ENCODE measurements at regions not wholly inside any gene's neighbourhood (a gene's known extent, or its start where the extent isn't known, plus 50 kb on each side); places are given as distances from the start of the nearest gene placed in this dataset.

DNA sequence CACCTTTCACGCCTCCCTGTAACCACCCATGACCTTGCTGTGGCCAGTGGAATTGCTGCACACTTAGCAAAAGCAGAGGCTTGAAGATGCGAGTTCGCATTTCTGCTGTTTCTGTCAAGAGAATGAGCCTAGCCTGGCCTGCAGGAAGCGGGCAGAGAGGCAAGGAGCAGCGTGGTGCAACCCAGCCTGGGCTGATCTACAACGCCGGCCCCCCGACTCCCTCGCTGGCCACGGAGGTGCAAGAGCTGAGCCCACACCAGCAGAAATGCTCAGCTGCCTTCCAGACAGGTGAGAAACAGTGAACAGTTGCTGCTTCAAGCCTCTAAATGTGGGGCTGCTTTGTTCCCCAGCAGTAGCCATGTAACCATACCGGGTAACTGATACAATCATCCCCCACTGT lies 116.4 kb downstream of the NCOR2 start:
- TF ChIP-seq CTCF (conservative IDR thresholded peaks at IDR 0.05; ENCODE audit: low read depth, low read length), result no peak
- no peak overlapping the region for H3K4me3 ChIP-seq (ENCODE audit: low read length)
- DNase-seq (ENCODE audit: low read depth), result no peak

DNA sequence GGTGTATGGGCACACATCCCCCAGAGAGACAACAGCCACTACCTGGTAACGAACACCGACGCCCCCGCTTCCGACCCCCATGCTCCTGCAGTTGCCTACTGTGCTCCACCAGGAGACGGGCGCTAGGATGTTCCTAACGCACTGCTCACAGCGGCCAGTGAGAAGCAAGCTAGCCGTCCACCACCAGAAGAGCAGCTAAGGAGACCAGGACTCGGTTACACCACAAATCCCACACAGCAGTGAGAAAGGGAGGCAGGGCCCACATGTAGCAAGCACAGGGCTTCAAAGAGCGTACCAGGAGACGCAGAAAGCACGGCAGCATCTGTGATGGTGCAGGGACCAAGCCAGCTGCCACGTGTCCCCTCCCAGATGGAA lies 117.0 kb downstream of the NCOR2 start:
- TF ChIP-seq CTCF (conservative IDR thresholded peaks at IDR 0.05; ENCODE audit: low read depth, low read length), result no peak
- no peak overlapping the region for H3K4me3 ChIP-seq (ENCODE audit: low read length)
- no peak for DNase-seq (ENCODE audit: low read depth)

DNA sequence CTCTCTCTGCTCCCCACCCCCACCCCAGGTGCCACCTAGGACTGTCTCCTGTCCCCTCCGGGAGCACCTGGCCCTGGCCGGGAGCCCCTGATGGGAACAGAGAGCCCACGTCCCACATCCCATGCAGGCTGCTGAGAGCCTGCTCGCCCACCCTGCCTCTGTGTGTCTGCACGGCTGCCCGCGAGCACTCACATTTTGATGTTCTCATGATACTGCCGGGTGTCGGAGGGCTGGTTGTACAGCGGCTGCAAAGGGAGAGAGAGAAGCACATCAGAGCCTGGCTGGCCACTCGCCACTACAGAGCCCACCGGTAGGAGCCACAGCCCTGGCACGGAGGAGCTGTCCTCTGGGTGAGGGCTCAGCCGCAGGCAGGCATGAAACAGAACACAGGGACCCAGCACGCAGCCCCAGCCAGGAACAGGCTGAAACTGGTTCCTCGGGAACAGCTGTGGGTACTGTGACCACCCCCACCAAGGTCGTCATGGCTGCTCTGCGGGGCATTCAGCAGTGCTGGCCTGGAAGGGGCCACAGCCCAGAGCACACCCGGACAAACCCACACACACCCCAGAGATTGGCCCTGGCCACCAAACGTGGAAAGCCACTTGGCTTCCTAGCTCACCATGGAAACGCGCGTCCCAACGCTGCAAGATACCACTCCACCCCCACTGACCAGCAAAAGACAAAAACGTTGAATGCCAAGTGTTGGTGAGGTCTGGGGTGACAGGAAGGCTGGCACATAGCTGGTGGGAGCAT lies 117.6 kb downstream of the NCOR2 start:
- DNase-seq (ENCODE audit: low read depth), result no peak
- TF ChIP-seq CTCF (conservative IDR thresholded peaks at IDR 0.05; ENCODE audit: low read depth, low read length), result no peak
- H3K4me3 ChIP-seq (ENCODE audit: low read length), result no peak overlapping the region

- no peak overlapping the region for H3K4me3 ChIP-seq (ENCODE audit: low read length)
- DNase-seq (ENCODE audit: low read depth), result no peak
- TF ChIP-seq CTCF (conservative IDR thresholded peaks at IDR 0.05; ENCODE audit: low read depth, low read length), result no peak
Measured at GRCh38 chr12:124448955-124449622, 118.3 kb downstream of the NCOR2 start.

GRCh38 chr12:124448241-124448954 lies 119.0 kb downstream of the NCOR2 start:
- no peak for TF ChIP-seq CTCF (conservative IDR thresholded peaks at IDR 0.05; ENCODE audit: low read depth, low read length)
- DNase-seq (ENCODE audit: low read depth), result no peak

GRCh38 chr12:124446364-124446763 lies 121.0 kb downstream of the NCOR2 start:
- H3K4me3 ChIP-seq (ENCODE audit: low read length), result no peak overlapping the region
- DNase-seq (ENCODE audit: low read depth), result no peak
- TF ChIP-seq CTCF (conservative IDR thresholded peaks at IDR 0.05; ENCODE audit: low read depth, low read length), result no peak

More at GRCh38 chr12:124448241-124448954, 119.0 kb downstream of the NCOR2 start:
- H3K4me3 ChIP-seq (ENCODE audit: low read length), result no peak overlapping the region

All from retinal pigment epithelial cell (primary cell).